OCI-LY3 (cell line): ENCODE measurements at regions not wholly inside any gene's neighbourhood (a gene's known extent, or its start where the extent isn't known, plus 50 kb on each side); places are given as distances from the start of the nearest gene placed in this dataset.
"Not testable (repeated sequence)": the region's sequence is repeated elsewhere in the genome, so short reads cannot be mapped to it uniquely, and the experiment has no call there.

Source experiments
- CTCF ChIP-seq: fragments of 200-600, 300-600 bp; sonication (generic); IDR thresholded peaks from 2 replicates; pipeline ENCODE4 v1.5.1; 2014; ENCODE audit warnings: antibody characterized with exemption, low read length, low read depth
- EZH2phosphoT487 ChIP-seq: fragments of 200-600 bp; shearing (Covaris generic); IDR thresholded peaks from 2 replicates; pipeline ENCODE4 v1.6.1; 2018; ENCODE audit warnings: antibody characterized with exemption, mixed run types, low read depth

GRCh38 chr13:46457255-46457654 lies 70.2 kb upstream of the RUBCNL start:
- not testable (repeated sequence) for TF ChIP-seq CTCF, EZH2phosphoT487
